Heart left ventricle (tissue), 16 donors: ENCODE measurements at regions not wholly inside any gene's neighbourhood (a gene's known extent, or its start where the extent isn't known, plus 50 kb on each side); places are given as distances from the start of the nearest gene placed in this dataset.

Experiments used
- ATAC-seq, 4 donors: fragments of 200-7000 bp; cut with Tn5 transposase; one replicate each; pipeline ENCODE4 v1.9.1; 2020 to 2022; ENCODE audit warnings: moderate library complexity in 4 of 4, mild to moderate bottlenecking in 3 of 4, moderate number of reproducible peaks in 1 of 4
- DNase-seq, 5 donors: peaks; one replicate each; pipeline ENCODE4 v3.0.0-alpha.2; 2020
- H3K27ac ChIP-seq, 12 donors: fragments of 200-600 bp; sonication (generic) in 4 of 12; one replicate each; pipeline versions ENCODE4 v1.5.0 to v1.8.0; 2016 to 2022; ENCODE audit warnings: mild to moderate bottlenecking in 2 of 12
- H3K27me3 ChIP-seq, 9 donors: fragments of 200-600 bp; sonication (generic) in 2 of 9; one replicate each; pipeline versions ENCODE4 v1.5.1 to v1.8.0; 2016 to 2022; ENCODE audit warnings: mild to moderate bottlenecking in 3 of 9
- H3K36me3 ChIP-seq, 9 donors: fragments of 200-600 bp; sonication (generic) in 2 of 9; one replicate each; pipeline versions ENCODE4 v1.5.0 to v1.8.0; 2018 to 2022; ENCODE audit warnings: mild to moderate bottlenecking in 2 of 9
- H3K4me1 ChIP-seq, 12 donors: fragments of 200-600 bp; sonication (generic) in 4 of 12; one replicate each; pipeline versions ENCODE4 v1.5.0 to v1.8.0; 2016 to 2022; ENCODE audit warnings: mild to moderate bottlenecking in 3 of 12
- H3K4me3 ChIP-seq, 12 donors: fragments of 200-600 bp; sonication (generic) in 4 of 12; one replicate each; pipeline versions ENCODE4 v1.5.0 to v1.8.0; 2017 to 2022; ENCODE audit warnings: mild to moderate bottlenecking in 9 of 12, moderate library complexity in 4 of 12
- H3K9me3 ChIP-seq, 12 donors: fragments of 200-600 bp; sonication (generic) in 4 of 12; one replicate each; pipeline versions ENCODE4 v1.5.0 to v1.8.0; 2016 to 2022; ENCODE audit warnings: mild to moderate bottlenecking in 1 of 12
- POLR2A ChIP-seq, 2 donors: fragments of 450-650 bp; IDR thresholded peaks; one replicate each; pipeline ENCODE4 v1.6.1; 2017; ENCODE audit warnings: antibody characterized with exemption in 2 of 2, mild to moderate bottlenecking in 2 of 2, moderate library complexity in 2 of 2
- WGBS, 4 donors: extraction: QIAGEN DNeasy Blood & Tissue Kit in 2 of 4; methylation state at CpG; one replicate each; pipeline versions ENCODE4 v1.1.5 to v1.1.7; 2013 to 2018; 5-methylcytosine and 5-hydroxymethylcytosine counted together
- intact Hi-C, 10 donors: fragments of 100-400 bp; cut with DNase I; formaldehyde crosslinking; loops; one replicate each; pipeline versions ENCODE4 v1.11.1 to v1.14.2; 2022
- TF ChIP-seq, protein P1 (sequence below), 12 donors: fragments of 200-600 bp; sonication (generic) in 4 of 12; IDR thresholded peaks; one replicate each; pipeline versions ENCODE4 v1.5.0 to v1.8.0; 2018 to 2022; ENCODE audit warnings: antibody characterized with exemption in 12 of 12, mild to moderate bottlenecking in 5 of 12
- donor health status: ischemic (EF 13 %, LVEDD 7.1; RV severe dilation, severe dysfunction).
- donor health status: healthy with polysubstance abuse.
- donor health status: DM: no; HTN: yes; CAD: no.
- donor health status: DM: no; HTN: no; CAD: no.
- donor health status: ischemic (EF 25% LVEDD 6.9; RV normal size, moderate dysfunction).
- donor health status: ischemic (EF 25% LVEDD 5.7; RV mildly dilated, moderate dysfunction).
- donor health status: healthy.
- donor health status: DM: yes; HTN: yes; CAD: no.
- donor health status: ischemic (EF 35%, LVEDD 5.7; RV mildly dilated, moderate dysfunction).
- donor health status: nonischemic (EF 11% LVEDD 7.7; RV severe dilation, severe dysfunction).
- donor health status: DM: yes; HTN: yes; CAD: no.
- donor health status: PGD.
- donor health status: ischemic (EF 29% LVEDD 5.4; RV normal size, mild dysfunction).
- donor health status: nonischemic (EF 23%, LVEDD 6.1; RV moderate dilation, normal function).

DNA sequence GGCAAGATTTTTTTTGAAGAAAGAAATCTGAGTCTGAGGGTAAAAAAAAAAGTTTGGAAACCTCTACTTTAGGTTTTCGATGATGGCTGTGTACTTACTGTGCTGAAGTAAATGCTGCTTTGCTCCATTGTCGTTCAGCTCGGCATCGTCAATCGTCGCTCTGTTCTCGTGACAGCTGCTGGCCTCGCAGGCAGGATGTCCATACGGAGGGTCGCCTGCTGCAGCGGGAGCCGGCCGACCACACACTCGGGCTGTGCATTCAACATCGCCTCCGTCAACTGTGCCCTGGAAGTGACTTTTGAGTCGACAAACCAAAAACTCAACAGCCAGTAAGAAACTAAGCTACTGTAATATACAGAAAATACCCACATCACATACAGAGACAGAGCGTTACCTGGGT, 53.1 kb upstream of the SMOC2 start:
- Histone ChIP-seq H3K4me3 (no peak overlapping the region), H3K9me3 (no peaks in the 10 kb centered on the region), H3K36me3 (no peaks in the 10 kb centered on the region), H3K27ac (no peak overlapping the region), H3K4me1 (peaks cover 0 to 8% (median 0%) of the 10 kb centered on the region in 12 donors), H3K27me3 (peaks cover 0 to 10% (median 0%) of the 10 kb centered on the region in 9 donors)
- ATAC-seq (no peak), DNase-seq (peak in 1 of 5 donors; percentile 28)
- intact Hi-C loops, result no loop called here
- TF ChIP-seq POLR2A (IDR thresholded peaks at IDR 0.05), result no peak
- TF ChIP-seq, protein P1, sequence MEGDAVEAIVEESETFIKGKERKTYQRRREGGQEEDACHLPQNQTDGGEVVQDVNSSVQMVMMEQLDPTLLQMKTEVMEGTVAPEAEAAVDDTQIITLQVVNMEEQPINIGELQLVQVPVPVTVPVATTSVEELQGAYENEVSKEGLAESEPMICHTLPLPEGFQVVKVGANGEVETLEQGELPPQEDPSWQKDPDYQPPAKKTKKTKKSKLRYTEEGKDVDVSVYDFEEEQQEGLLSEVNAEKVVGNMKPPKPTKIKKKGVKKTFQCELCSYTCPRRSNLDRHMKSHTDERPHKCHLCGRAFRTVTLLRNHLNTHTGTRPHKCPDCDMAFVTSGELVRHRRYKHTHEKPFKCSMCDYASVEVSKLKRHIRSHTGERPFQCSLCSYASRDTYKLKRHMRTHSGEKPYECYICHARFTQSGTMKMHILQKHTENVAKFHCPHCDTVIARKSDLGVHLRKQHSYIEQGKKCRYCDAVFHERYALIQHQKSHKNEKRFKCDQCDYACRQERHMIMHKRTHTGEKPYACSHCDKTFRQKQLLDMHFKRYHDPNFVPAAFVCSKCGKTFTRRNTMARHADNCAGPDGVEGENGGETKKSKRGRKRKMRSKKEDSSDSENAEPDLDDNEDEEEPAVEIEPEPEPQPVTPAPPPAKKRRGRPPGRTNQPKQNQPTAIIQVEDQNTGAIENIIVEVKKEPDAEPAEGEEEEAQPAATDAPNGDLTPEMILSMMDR (IDR thresholded peaks at IDR 0.05), result no peak
- WGBS, 4 donors, result 69 to 77% (median 76%) methylated on average over 18 of the region's 18 CpGs

DNA sequence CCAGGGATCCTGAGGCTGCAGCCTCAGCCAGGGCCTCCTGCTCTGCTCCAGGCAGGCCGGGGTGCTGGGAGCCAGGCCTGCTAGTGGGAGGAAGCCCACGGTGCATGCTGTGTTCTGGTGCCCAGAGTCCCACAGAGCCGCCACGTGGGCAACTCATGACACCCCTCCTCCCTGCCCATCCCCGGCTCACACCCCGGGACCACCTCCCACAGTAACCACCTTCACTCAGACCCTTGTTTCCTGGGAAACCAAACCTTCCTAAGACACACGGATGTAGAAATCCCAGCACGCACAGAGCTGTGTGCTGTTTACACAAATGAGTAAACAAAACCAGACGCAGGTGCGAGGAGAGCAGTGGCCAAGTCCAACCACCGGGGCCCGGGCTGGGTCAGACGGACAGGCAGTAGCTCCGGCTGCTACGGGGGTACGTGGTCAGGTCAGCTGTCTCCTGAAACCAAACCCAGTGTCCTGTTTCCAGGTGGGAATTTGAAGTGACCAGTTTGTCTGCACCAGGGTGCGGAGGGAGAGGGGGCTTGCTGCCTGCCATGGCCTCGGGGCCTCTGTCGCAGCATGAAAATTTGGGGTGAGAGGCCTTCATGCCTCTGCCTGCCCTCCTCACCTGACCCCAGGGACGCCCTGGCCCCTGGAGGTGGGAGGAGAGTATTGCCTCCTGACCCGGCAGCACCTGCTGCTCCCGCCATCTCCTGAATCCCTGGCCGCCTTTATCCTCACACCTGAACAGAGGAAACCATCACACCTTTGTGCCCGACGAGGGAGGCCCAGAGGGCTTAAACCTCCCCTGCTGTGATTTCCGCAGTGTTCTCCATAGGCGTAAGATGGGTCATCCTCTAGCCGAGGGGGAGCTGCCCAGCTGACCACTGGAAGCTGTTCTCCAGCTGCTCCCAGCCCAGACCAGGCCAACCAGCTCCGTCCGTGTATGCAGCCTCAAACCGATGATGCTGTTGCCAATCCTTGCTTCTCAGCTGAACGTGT, 52.0 kb upstream of the SMOC2 start:
- WGBS, 4 donors, result 76 to 85% (median 80%) methylated on average over 28 to 32 of the region's 32 CpGs
- TF ChIP-seq POLR2A (IDR thresholded peaks at IDR 0.05), result no peak
- TF ChIP-seq, protein P1 (IDR thresholded peaks at IDR 0.05), result no peak
- Histone ChIP-seq H3K4me1 (peaks cover 0 to 8% (median 0%) of the 10 kb centered on the region in 12 donors), H3K27me3 (peaks cover 0 to 10% (median 0%) of the 10 kb centered on the region in 9 donors), H3K36me3 (no peaks in the 10 kb centered on the region), H3K4me3 (no peak overlapping the region), H3K27ac (no peak overlapping the region), H3K9me3 (no peaks in the 10 kb centered on the region)
- intact Hi-C loops, result no loop called here
- ATAC-seq, result no peak
- peak in 1 of 5 donors; percentile 52 for DNase-seq

DNA sequence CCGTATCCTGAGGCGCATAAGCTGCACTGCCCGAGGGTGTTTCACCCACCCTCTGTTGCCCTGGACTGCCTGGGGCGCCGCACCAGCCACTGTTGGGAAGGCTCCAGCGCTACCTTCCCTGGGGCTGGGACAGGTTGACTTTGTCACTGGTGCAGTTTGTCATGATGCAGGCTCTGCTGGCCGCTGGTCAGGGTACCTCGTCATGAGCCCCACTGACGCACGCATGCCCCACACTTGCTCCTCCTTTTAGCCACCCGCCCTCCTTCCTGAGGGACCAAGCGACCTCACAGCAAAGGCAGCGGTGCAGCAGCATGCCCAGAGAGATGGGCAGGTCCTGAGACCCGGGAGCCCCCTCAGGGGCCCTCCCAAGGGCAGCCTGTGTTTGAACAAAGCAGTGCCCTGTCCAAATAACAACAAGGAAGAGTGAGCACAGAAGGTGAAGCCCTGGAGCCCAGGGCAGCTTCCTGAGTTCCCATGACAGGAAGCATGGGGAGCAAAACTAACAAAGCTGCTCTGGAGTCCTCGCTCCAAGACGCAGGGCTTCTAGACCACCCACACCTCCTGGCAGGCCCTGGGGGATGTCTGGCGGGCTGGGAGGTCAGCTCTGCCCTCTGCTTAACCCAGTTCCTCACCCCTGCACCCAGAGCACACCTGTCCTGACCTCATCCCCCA, 50.1 kb upstream of the SMOC2 start:
- H3K27me3 ChIP-seq, result peaks cover 0 to 10% (median 0%) of the 10 kb centered on the region in 9 donors
- no peaks in the 10 kb centered on the region for H3K36me3 ChIP-seq
- H3K4me3 ChIP-seq, result no peak overlapping the region
- no peaks in the 10 kb centered on the region for H3K9me3 ChIP-seq
- no peak for ATAC-seq
- H3K27ac ChIP-seq, result no peak overlapping the region
- DNase-seq, result peak in 1 of 5 donors; percentile 19
- TF ChIP-seq POLR2A (IDR thresholded peaks at IDR 0.05), result no peak
- TF ChIP-seq, protein P1 (IDR thresholded peaks at IDR 0.05), result no peak
- intact Hi-C loops, result no loop called here
- peaks cover 0 to 2% (median 0%) of the 10 kb centered on the region in 12 donors for H3K4me1 ChIP-seq
- 59 to 64% (median 62%) methylated on average over 14 to 17 of the region's 17 CpGs for WGBS, 4 donors
